ENCODE measurements at regions not wholly inside any gene's neighbourhood (a gene's known extent, or its start where the extent isn't known, plus 50 kb on each side); places are given as distances from the start of the nearest gene placed in this dataset.
A peak's percentile ranks its signal among the peaks of the same experiment; 100 is the strongest.

DNA sequence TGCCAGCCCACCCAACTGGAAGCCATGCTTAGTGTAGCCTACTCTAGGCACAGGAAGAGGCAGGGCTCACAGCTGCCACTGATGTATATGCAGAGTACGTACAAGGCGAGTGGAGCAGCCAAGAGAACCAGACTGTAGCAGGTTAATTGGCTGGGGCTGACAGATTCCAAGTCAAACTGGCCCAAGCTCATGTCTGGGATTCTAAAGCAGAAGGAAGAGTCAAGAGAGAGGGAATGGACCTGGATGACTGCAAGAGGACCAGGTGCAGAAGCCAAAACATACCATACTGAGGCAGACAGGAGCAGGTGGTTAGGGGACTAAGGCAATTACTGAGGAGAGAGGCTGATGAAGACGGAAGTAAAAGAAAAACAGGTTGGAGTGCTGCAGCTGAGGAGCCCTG lies 51.3 kb upstream of the LRRN2 start:
- no peak for TF ChIP-seq JUND (IDR thresholded peaks at IDR 0.05; ENCODE audit: low read depth)
- in situ Hi-C loops (cut with HindIII; ENCODE audit: low pct_unique_long_range_greater_than_20kb, low sequenced_read_pairs): no loop called here
- DNase-seq (ENCODE audit: low read depth in 1 of 2, low spot score in 1 of 2): peak in 1 of 2 experiments; percentile 32

DNA sequence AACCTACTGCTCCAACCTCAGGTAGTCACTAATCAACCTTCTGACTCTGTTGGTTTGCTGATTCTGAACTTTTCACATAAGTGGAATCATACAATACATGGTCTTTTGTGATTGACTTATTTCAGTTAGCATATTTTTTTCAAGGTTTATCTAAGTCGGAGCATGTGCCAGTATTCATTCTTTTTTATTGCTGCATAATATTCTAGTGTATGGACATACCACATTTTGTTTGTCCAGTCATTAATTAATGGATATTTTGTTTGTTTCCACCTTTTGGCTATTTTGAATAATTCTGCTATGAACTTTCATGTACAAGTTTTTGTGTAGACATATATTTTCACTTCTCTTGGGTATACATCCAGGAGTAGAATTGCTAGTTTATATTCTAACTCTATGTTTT lies 53.0 kb upstream of the LRRN2 start:
- no peak for TF ChIP-seq JUND (IDR thresholded peaks at IDR 0.05; ENCODE audit: low read depth)
- in situ Hi-C loops (cut with HindIII; ENCODE audit: low pct_unique_long_range_greater_than_20kb, low sequenced_read_pairs): no loop called here
- DNase-seq (ENCODE audit: low read depth in 1 of 2, low spot score in 1 of 2): no peak

DNA sequence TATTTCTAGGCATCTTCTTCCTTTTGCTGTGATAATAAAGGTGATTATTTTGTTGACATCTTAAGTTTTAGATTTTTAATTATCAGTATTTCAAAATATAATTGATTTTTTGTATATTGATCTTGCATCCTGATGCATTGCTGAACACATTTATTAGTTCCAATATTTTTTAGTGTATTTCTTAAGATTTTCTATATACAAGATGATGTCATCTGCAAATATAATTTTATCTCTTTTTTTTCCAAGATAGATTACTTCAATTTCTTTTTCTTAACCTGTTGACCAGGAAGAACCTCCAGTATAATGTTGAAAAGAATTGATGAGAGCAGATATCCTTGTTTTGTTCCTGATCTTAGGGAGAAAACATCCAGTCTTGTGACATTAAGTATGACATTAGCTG lies 54.8 kb upstream of the LRRN2 start:
- no peak for DNase-seq (ENCODE audit: low read depth in 1 of 2, low spot score in 1 of 2)
- in situ Hi-C loops (cut with HindIII; ENCODE audit: low pct_unique_long_range_greater_than_20kb, low sequenced_read_pairs): no loop called here
- TF ChIP-seq JUND (IDR thresholded peaks at IDR 0.05; ENCODE audit: low read depth): no peak

DNA sequence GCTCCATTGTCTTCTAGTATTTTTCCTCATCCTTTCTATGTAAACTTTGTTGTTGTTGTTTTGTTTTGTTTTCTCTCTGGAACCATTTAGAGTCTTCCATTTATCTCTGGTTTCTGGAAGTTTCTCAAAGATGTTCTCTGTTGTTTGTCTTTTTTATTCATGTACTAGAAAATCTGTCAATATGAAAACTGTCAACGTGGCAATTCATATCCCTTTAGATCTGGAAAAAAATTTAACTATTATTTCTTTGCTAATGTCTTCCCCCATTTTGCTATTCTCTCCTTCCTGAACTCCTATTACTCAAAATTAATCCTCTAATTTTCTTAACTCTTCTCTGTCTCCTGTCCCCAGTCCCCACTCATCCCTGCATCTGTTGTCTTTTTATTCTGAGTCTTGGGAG lies 55.9 kb upstream of the LRRN2 start:
- in situ Hi-C loops (cut with HindIII; ENCODE audit: low pct_unique_long_range_greater_than_20kb, low sequenced_read_pairs): no loop called here
- no peak for TF ChIP-seq JUND (IDR thresholded peaks at IDR 0.05; ENCODE audit: low read depth)
- DNase-seq (ENCODE audit: low read depth in 1 of 2, low spot score in 1 of 2): no peak

DNA sequence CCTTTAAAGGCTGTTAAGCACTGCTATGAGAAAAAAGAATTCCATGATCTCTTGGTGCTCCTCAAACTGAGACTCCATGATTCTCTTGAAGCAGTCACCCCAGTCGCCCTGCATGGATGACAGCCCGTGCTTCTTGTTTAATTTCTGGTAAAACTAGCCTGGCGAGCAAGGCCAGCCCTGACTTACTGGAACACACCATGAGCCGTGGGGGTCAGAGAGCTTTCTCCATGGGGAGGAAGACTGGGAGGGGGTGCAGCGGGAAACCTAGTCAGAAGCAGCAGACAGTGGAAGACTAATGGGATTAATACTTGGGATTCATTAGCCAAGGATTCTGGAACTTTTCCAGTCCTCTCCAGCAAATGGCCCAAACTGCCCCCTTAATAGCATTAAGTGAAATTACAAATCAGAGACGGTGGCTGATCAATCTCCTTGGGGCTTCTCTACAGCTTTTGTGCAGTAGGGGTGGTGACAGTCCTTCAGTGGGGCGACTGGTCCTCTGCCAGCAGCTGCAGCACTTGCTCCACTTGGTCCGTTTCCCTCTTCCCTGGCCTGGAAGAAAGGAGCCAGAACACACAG lies 57.2 kb upstream of the LRRN2 start:
- DNase-seq (ENCODE audit: low read depth in 1 of 2, low spot score in 1 of 2): peak in 1 of 2 experiments; percentile 69
- in situ Hi-C loops (cut with HindIII; ENCODE audit: low pct_unique_long_range_greater_than_20kb, low sequenced_read_pairs): no loop called here
- TF ChIP-seq JUND (IDR thresholded peaks at IDR 0.05; ENCODE audit: low read depth): no peak

DNA sequence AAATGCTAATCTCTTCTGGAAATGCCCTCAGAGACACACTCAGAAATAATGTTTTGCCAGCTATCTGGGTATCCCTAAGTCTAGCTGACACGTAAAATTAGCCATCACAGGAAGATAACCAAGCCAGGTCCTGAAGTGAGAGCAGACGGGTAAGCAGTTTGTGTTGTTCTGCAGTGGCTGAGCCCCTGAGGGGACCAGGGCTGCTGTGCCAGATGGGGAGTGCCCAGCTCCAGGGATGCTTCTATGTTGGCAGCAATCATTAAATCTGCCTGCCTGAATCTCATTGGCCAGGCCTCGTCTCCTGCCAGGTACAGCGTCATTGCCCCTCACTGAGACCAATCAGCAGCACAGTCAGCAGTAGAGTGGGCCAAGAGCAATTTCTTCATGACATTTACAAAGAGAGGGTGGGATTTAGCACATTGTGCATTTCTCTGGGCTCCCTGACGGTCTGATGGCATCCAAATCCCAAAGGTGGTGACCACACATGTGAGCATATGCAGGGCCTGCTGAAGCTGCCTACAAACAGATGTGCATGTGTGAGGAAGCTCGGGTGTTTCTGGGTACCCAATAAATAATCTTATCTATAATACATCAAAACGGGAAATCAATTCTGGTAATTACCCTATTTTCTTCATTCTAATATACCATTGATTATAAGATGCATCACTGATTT lies 58.7 kb upstream of the LRRN2 start:
- in situ Hi-C loops (cut with HindIII; ENCODE audit: low pct_unique_long_range_greater_than_20kb, low sequenced_read_pairs): no loop called here
- DNase-seq (ENCODE audit: low read depth in 1 of 2, low spot score in 1 of 2): no peak
- TF ChIP-seq JUND (IDR thresholded peaks at IDR 0.05; ENCODE audit: low read depth): no peak

DNA sequence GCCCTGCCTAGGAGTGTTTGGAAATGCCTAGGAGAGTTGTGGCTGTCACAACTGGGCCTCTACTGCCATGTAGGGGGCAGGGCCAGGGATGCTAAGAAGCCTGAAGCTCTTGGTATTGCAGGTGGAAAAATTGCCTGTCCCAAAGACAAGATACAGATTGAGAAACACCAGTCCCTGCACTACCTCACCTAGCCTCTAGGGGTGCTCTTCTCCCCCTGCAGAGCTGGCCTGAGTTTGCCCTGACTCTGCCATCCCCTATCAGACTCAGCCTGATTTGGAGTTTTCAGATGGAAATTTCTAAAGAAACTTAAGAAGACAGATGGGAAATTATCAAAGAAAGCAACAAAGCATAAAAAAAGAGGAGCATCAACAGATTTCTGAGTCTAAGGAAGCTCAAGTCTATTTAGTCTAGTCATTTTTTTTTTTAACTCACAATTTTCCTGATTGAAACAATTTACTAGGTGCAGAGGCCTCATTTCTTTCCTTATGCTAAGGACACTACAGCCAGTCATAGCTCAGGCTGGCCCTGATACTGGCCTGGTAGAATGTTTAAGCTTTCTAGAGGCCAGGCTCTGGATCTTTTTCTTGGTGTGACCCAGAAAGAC lies 61.4 kb upstream of the LRRN2 start:
- in situ Hi-C loops (cut with HindIII; ENCODE audit: low pct_unique_long_range_greater_than_20kb, low sequenced_read_pairs): no loop called here
- DNase-seq (ENCODE audit: low read depth in 1 of 2, low spot score in 1 of 2): peak in 1 of 2 experiments; percentile 79

DNA sequence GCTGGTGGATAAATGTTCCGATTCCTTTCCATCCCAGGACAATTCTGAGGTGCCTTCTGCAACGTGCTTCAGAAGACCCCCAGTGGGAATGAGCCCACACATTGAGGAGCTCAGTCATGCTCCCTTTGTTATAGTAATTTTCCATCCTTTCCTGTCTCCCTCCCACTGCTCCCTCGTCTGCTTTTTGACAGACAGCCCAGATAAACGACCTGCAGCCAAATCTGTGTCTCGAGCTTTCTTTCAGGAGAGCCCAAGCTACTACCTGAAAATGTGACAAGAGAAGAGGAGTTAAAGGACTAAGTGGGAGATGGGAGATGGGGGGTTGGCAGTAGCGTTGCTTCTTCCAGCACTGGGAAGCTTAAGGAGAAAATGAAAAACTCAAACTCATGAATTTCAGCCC lies 65.9 kb upstream of the LRRN2 start:
- no peak for DNase-seq (ENCODE audit: low read depth in 1 of 2, low spot score in 1 of 2)
- in situ Hi-C loops (cut with HindIII; ENCODE audit: low pct_unique_long_range_greater_than_20kb, low sequenced_read_pairs): no loop called here
- TF ChIP-seq JUND (IDR thresholded peaks at IDR 0.05; ENCODE audit: low read depth): no peak

More for the DNA sequence above, 61.4 kb upstream of the LRRN2 start:
- no peak for TF ChIP-seq JUND (IDR thresholded peaks at IDR 0.05; ENCODE audit: low read depth)

DNA sequence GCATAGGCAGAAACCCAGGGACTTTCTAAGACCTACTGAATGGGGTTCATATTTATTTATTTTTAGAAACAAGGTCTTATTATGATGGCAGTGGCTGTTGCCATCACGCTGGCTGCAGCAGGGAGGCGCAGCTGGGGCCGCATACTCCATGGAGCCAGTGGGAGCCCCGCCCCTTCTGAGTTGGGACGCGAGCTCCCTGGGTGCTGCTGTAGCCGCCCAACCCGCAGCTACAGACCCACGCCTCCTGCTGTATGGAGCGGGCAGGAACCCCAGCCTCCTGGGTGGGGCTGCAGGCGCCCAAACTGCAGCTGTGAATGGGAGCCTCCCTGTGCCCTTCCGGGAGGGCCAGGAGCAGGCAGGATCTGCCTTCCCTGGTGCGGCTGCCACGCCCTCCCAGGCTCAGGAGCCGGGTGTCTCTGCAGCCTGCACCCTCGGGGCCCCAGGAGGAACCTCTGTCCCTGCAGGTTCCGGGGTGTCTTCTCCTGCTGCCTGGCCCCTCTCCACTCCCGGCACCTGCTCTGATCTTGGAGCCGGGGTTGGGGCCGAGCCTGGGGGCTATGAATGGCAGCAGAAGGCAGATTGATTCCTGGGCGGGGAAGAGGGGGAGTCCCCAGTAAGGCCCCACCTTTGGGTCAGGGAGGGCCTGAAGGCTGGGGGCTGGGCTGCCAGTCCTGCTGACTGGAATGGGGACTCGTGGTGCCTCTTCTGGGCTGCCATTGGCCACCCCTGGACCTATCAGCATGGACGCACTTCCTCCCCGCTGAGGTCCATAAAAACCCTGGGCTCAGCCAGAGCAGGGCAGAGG lies 66.5 kb upstream of the LRRN2 start:
- in situ Hi-C loops (cut with HindIII; ENCODE audit: low pct_unique_long_range_greater_than_20kb, low sequenced_read_pairs): no loop called here
- TF ChIP-seq JUND (IDR thresholded peaks at IDR 0.05; ENCODE audit: low read depth): no peak
- DNase-seq (ENCODE audit: low read depth in 1 of 2, low spot score in 1 of 2): peak in 1 of 2 experiments; percentile 82

DNA sequence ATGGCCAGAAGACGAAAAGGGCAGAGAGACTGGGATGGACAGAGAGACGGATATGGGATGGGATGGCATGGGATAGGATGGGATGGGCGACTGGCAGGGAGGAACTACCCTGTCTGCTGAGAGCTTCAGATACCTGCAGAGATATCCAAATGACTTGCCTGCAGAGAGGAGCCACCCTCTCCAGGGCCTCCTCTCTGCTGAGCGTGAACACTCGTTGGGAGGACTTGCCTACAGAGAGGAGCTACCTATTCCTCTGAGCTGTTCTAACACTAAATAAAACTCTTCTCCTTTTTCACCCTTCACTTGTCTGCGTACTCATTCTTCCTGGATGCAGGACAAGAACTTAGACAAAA lies 67.1 kb upstream of the LRRN2 start:
- TF ChIP-seq JUND (IDR thresholded peaks at IDR 0.05; ENCODE audit: low read depth): no peak
- in situ Hi-C loops (cut with HindIII; ENCODE audit: low pct_unique_long_range_greater_than_20kb, low sequenced_read_pairs): no loop called here
- no peak for DNase-seq (ENCODE audit: low read depth in 1 of 2, low spot score in 1 of 2)

DNA sequence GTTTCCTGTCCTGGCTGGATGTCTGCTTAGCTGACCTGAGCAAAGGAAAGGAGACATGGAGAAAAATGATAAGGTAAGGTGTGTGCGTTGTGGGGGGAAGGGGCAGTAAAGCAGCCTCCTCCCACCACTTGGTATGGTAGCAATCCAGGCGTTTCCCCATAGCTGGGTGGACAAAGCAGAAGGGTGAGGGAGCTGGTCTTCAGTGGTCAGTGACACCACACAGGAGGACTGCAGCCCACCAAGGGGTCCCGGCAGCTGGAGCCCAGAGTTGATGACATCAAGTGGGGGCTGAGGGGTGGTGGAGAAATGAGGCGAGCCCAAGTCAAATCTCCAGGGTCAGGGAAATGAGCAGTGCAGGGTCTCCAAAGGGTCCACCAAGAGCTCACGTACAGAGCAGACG lies 69.3 kb upstream of the LRRN2 start:
- DNase-seq (ENCODE audit: low read depth in 1 of 2, low spot score in 1 of 2): no peak
- in situ Hi-C loops (cut with HindIII; ENCODE audit: low pct_unique_long_range_greater_than_20kb, low sequenced_read_pairs): no loop called here
- TF ChIP-seq JUND (IDR thresholded peaks at IDR 0.05; ENCODE audit: low read depth): no peak

DNA sequence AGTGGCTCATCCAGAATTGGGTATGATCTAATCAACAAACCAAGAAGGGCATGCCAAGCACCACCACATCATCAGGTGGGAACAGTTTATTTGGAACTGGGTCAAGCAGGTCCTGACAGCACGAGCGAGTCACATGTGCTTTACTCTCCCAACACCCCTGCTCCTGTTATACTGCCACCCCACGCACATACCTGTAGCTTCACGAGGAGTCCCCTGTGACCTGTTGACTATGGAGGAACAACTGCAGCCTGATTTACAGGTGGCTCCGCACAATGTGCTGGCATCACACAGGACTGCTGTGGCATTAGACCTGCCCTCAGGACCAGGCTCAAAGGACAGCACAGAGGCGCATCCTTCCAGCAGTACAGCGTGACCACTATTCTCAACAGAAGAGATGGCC lies 70.8 kb upstream of the LRRN2 start:
- TF ChIP-seq JUND (IDR thresholded peaks at IDR 0.05; ENCODE audit: low read depth): no peak
- in situ Hi-C loops (cut with HindIII; ENCODE audit: low pct_unique_long_range_greater_than_20kb, low sequenced_read_pairs): no loop called here
- DNase-seq (ENCODE audit: low read depth in 1 of 2, low spot score in 1 of 2): no peak

DNA sequence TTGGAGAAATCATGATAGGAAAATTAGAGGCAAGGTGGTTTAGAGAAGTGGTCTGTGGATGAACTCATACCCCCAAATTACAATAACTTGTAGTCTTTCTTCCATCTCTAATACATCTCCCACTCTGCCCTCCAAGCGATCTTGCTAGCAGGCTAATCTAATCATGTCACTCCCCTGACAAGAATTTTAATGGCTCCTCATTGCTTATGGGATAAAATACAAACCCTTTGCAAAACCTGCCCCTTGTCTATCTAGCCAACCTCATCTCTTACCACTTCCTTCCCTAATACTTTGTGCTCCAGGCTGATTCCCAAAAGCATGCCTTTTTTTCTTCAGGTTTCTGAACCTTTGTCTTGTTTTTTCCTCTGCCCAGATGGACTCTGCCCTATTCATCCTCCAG lies 71.3 kb upstream of the LRRN2 start:
- in situ Hi-C loops (cut with HindIII; ENCODE audit: low pct_unique_long_range_greater_than_20kb, low sequenced_read_pairs): no loop called here
- DNase-seq (ENCODE audit: low read depth in 1 of 2, low spot score in 1 of 2): no peak
- no peak for TF ChIP-seq JUND (IDR thresholded peaks at IDR 0.05; ENCODE audit: low read depth)
